ENCODE measurements at regions not wholly inside any gene's neighbourhood (a gene's known extent, or its start where the extent isn't known, plus 50 kb on each side); places are given as distances from the start of the nearest gene placed in this dataset.

DNA sequence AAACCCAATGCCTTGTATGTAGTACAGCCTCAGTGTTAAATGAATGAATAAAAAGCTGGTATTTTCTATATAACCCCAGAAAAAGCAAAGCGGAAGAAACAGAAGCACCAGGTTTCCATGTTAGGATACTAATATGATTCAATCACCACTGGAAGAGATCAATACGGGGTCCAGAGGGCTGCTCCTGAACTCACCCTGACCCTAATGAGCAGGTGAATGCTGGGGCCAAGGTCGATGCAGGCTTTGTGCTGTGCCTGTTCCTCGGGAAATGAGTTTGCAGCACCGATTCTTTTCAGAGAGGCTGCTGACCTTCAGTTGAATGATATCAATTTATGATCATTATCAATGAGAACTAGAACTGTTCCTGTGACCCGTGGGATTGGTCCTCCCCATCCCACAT lies 228.5 kb downstream of the CDCA7 start:
- Histone ChIP-seq H3K4me3 (ENCODE audit: low read length) (no peak overlapping the region), H3K9ac (ENCODE audit: low read length) (no peak overlapping the region), H3K36me3 (ENCODE audit: control insufficient read depth, insufficient read depth, low read length) (no peaks in the 10 kb centered on the region), H3K9me3 (ENCODE audit: control insufficient read depth, low read length) (no peaks in the 10 kb centered on the region), H3K4me1 (ENCODE audit: control insufficient read depth, insufficient read depth, low read length) (peaks cover 3% of the 10 kb centered on the region), H3K27me3 (ENCODE audit: control insufficient read depth, insufficient read depth, low read length) (no peaks in the 10 kb centered on the region)

DNA sequence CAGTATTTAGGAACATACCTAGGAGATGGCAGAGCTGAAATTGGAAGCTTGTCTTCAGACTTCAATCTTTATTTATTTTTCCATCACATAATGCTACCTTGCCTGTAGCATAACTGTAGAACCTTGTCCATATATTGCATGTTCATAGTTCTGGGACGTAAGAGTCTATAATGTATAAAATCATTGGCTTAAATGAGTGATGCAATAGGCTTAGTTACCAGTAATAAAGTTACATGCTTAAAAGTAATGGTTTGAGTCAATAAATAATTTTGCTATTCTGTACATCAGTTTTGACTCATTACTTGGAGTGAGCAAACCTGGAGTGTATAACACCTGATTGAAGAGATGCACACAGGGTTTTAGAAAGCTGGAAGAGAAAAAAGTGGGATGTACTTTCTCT lies 229.3 kb downstream of the CDCA7 start:
- Histone ChIP-seq H3K36me3 (ENCODE audit: control insufficient read depth, insufficient read depth, low read length) (no peaks in the 10 kb centered on the region), H3K4me3 (ENCODE audit: low read length) (no peak overlapping the region), H3K9ac (ENCODE audit: low read length) (no peak overlapping the region), H3K9me3 (ENCODE audit: control insufficient read depth, low read length) (no peaks in the 10 kb centered on the region), H3K4me1 (ENCODE audit: control insufficient read depth, insufficient read depth, low read length) (peaks cover 3% of the 10 kb centered on the region), H3K27me3 (ENCODE audit: control insufficient read depth, insufficient read depth, low read length) (no peaks in the 10 kb centered on the region)

DNA sequence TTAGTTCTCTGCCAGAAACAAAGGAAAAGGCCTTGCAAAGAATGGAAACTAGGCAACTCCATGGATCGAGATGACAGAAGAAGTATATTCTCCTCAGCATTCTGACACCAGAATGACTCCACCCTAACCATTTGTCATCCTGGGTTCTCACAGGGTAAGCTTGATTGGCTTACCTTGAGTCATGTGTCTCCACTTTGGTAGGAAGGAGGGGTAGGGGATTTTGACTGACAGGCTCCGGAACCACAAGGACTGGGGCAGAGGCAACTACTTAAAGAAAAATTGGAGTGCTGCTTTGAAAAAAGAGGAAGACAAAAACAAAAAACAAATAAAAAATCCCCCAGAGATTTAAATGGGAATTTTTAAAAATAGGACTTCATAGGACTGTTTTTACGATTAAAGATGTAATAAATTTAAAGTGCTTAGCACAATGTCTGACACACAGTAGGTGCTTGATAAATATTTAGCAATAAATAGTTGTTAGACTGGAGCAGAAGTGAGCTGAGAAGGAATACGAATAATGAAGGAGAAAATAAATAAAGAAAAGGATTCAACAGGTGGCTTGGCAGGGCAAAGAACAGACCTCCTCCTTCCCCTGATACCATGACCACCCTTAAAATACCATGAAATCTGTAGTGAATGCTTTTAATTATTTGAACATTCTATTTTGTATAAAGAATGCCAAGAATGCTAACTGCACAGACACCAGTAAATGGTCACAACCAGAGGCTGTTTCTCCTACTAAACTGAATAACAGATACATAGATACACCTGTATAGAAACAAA lies 230.2 kb downstream of the CDCA7 start:
- Histone ChIP-seq H3K9ac (ENCODE audit: low read length) (no peak overlapping the region), H3K4me3 (ENCODE audit: low read length) (no peak overlapping the region), H3K9me3 (ENCODE audit: control insufficient read depth, low read length) (no peaks in the 10 kb centered on the region)

GRCh38 chr2:173588931-173589369 lies 234.3 kb downstream of the CDCA7 start:
- Histone ChIP-seq H3K9me3 (ENCODE audit: control insufficient read depth, low read length) (no peaks in the 10 kb centered on the region), H3K4me3 (ENCODE audit: low read length) (no peak overlapping the region), H3K4me1 (ENCODE audit: control insufficient read depth, insufficient read depth, low read length) (peaks cover 11% of the 10 kb centered on the region), H3K9ac (ENCODE audit: low read length) (no peak overlapping the region), H3K27me3 (ENCODE audit: control insufficient read depth, insufficient read depth, low read length) (no peaks in the 10 kb centered on the region), H3K36me3 (ENCODE audit: control insufficient read depth, insufficient read depth, low read length) (no peaks in the 10 kb centered on the region)

More for the DNA sequence above, 230.2 kb downstream of the CDCA7 start:
- Histone ChIP-seq H3K36me3 (ENCODE audit: control insufficient read depth, insufficient read depth, low read length) (no peaks in the 10 kb centered on the region), H3K27me3 (ENCODE audit: control insufficient read depth, insufficient read depth, low read length) (no peaks in the 10 kb centered on the region), H3K4me1 (ENCODE audit: control insufficient read depth, insufficient read depth, low read length) (peaks cover 4% of the 10 kb centered on the region)

GRCh38 chr2:173589604-173590275 lies 235.1 kb downstream of the CDCA7 start:
- H3K27me3 ChIP-seq (ENCODE audit: control insufficient read depth, insufficient read depth, low read length): no peaks in the 10 kb centered on the region
- no peaks in the 10 kb centered on the region for H3K9me3 ChIP-seq (ENCODE audit: control insufficient read depth, low read length)
- no peak overlapping the region for H3K9ac ChIP-seq (ENCODE audit: low read length)
- H3K4me1 ChIP-seq (ENCODE audit: control insufficient read depth, insufficient read depth, low read length): peaks cover 11% of the 10 kb centered on the region
- no peaks in the 10 kb centered on the region for H3K36me3 ChIP-seq (ENCODE audit: control insufficient read depth, insufficient read depth, low read length)
- no peak overlapping the region for H3K4me3 ChIP-seq (ENCODE audit: low read length)

DNA sequence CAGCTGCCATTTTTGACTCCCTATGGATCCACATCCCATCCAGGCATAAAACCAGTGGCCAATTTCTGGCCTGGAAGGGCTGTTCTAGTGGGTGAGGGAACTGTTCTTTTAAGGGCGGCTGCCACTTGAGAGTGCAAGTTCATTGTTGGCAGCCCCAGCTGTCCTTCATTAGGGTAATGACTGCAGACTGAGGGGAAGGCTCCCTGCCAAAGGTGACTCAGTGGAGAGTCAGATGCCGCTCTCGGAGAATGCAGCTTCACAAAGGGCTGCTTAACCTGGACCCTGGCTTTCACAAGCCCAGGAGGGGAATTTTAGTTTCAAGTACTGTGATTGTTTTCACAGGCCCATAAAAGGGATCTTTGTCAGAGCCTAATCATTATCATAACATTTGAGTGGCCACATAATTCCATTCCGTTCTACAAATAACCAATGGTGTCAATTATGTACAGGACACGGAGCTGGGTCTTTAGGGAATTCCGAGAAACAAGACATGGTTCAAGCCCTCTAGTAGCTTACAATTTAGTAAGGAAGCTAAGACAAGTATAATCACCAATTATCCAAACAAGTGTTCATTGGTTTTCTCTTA lies 235.7 kb downstream of the CDCA7 start:
- no peaks in the 10 kb centered on the region for H3K27me3 ChIP-seq (ENCODE audit: control insufficient read depth, insufficient read depth, low read length)
- no peaks in the 10 kb centered on the region for H3K9me3 ChIP-seq (ENCODE audit: control insufficient read depth, low read length)
- peaks cover 11% of the 10 kb centered on the region for H3K4me1 ChIP-seq (ENCODE audit: control insufficient read depth, insufficient read depth, low read length)
- H3K4me3 ChIP-seq (ENCODE audit: low read length): no peak overlapping the region
- H3K36me3 ChIP-seq (ENCODE audit: control insufficient read depth, insufficient read depth, low read length): no peaks in the 10 kb centered on the region
- H3K9ac ChIP-seq (ENCODE audit: low read length): no peak overlapping the region

GRCh38 chr2:173593109-173593508 lies 238.4 kb downstream of the CDCA7 start:
- H3K4me1 ChIP-seq (ENCODE audit: control insufficient read depth, insufficient read depth, low read length): peaks cover 11% of the 10 kb centered on the region
- H3K27me3 ChIP-seq (ENCODE audit: control insufficient read depth, insufficient read depth, low read length): no peaks in the 10 kb centered on the region
- H3K36me3 ChIP-seq (ENCODE audit: control insufficient read depth, insufficient read depth, low read length): no peaks in the 10 kb centered on the region
- H3K4me3 ChIP-seq (ENCODE audit: low read length): no peak overlapping the region
- no peaks in the 10 kb centered on the region for H3K9me3 ChIP-seq (ENCODE audit: control insufficient read depth, low read length)
- H3K9ac ChIP-seq (ENCODE audit: low read length): no peak overlapping the region

- Histone ChIP-seq H3K4me1 (ENCODE audit: control insufficient read depth, insufficient read depth, low read length) (no peaks in the 10 kb centered on the region), H3K27me3 (ENCODE audit: control insufficient read depth, insufficient read depth, low read length) (no peaks in the 10 kb centered on the region), H3K36me3 (ENCODE audit: control insufficient read depth, insufficient read depth, low read length) (no peaks in the 10 kb centered on the region), H3K9me3 (ENCODE audit: control insufficient read depth, low read length) (no peaks in the 10 kb centered on the region), H3K4me3 (ENCODE audit: low read length) (no peak overlapping the region), H3K9ac (ENCODE audit: low read length) (no peak overlapping the region)
Measured at GRCh38 chr2:173596244-173596643, 241.6 kb downstream of the CDCA7 start.

DNA sequence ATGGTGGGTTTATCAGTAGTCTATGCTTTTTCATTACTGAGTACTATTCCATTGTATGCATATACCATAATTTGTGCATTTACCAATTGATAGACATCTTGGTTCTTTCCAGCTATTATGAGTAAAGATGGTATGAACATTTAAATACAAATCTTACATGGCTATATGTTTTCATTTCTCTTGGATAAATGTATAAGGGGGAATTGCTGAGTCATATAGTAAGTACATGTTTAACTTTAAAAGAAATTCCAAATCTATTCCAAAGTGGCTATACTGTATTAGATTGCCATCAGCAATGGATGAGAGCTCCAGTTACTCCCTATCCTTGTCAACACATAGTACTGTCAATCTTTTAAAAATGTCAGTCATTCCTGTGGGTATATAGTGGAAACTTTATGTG lies 243.9 kb downstream of the CDCA7 start:
- no peaks in the 10 kb centered on the region for H3K4me1 ChIP-seq (ENCODE audit: control insufficient read depth, insufficient read depth, low read length)
- no peaks in the 10 kb centered on the region for H3K9me3 ChIP-seq (ENCODE audit: control insufficient read depth, low read length)
- no peak overlapping the region for H3K9ac ChIP-seq (ENCODE audit: low read length)
- H3K36me3 ChIP-seq (ENCODE audit: control insufficient read depth, insufficient read depth, low read length): no peaks in the 10 kb centered on the region
- H3K4me3 ChIP-seq (ENCODE audit: low read length): no peak overlapping the region
- H3K27me3 ChIP-seq (ENCODE audit: control insufficient read depth, insufficient read depth, low read length): no peaks in the 10 kb centered on the region

GRCh38 chr2:173599821-173600359 lies 245.2 kb downstream of the CDCA7 start:
- no peaks in the 10 kb centered on the region for H3K9me3 ChIP-seq (ENCODE audit: control insufficient read depth, low read length)
- H3K4me1 ChIP-seq (ENCODE audit: control insufficient read depth, insufficient read depth, low read length): no peaks in the 10 kb centered on the region
- H3K36me3 ChIP-seq (ENCODE audit: control insufficient read depth, insufficient read depth, low read length): no peaks in the 10 kb centered on the region
- H3K27me3 ChIP-seq (ENCODE audit: control insufficient read depth, insufficient read depth, low read length): no peaks in the 10 kb centered on the region
- H3K4me3 ChIP-seq (ENCODE audit: low read length): no peak overlapping the region
- H3K9ac ChIP-seq (ENCODE audit: low read length): no peak overlapping the region

DNA sequence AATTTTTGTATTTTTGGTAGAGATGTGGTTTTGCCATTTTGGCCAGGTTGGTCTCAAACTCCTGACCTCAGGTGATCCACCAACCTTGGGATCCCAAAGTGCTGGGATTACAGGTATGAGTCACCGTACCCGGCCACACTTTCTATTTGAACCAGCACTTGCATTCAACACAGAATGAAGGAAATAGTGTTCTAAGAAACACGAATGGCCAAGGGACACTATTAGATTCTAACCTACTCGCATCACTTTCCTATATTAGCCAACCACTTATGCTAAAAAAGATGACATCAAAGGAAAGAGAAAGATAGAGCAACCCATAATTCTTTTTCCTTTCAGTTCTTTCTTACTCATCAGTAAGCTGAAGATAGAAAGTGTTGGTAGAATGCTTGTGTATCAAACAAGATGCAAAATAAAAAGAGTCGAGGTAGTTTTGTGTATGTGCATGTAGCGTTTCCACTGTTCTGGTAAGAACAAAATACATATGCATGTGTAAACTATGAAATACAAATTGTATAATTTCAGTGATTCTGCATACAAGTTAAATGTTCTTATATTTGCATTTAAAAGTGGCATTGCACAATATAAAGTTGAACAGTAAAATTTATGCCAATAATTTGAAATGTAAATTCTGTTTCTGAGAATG lies 247.6 kb downstream of the CDCA7 start:
- H3K4me3 ChIP-seq (ENCODE audit: low read length): no peak overlapping the region
- H3K27me3 ChIP-seq (ENCODE audit: control insufficient read depth, insufficient read depth, low read length): no peaks in the 10 kb centered on the region
- no peaks in the 10 kb centered on the region for H3K36me3 ChIP-seq (ENCODE audit: control insufficient read depth, insufficient read depth, low read length)
- H3K4me1 ChIP-seq (ENCODE audit: control insufficient read depth, insufficient read depth, low read length): no peaks in the 10 kb centered on the region
- no peaks in the 10 kb centered on the region for H3K9me3 ChIP-seq (ENCODE audit: control insufficient read depth, low read length)
- H3K9ac ChIP-seq (ENCODE audit: low read length): no peak overlapping the region

GRCh38 chr2:173605994-173606393 lies 251.3 kb downstream of the CDCA7 start:
- Histone ChIP-seq H3K36me3 (ENCODE audit: control insufficient read depth, insufficient read depth, low read length) (no peaks in the 10 kb centered on the region), H3K4me1 (ENCODE audit: control insufficient read depth, insufficient read depth, low read length) (no peaks in the 10 kb centered on the region)

More at GRCh38 chr2:173605994-173606393, 251.3 kb downstream of the CDCA7 start:
- Histone ChIP-seq H3K9ac (ENCODE audit: low read length) (no peak overlapping the region), H3K27me3 (ENCODE audit: control insufficient read depth, insufficient read depth, low read length) (no peaks in the 10 kb centered on the region), H3K4me3 (ENCODE audit: low read length) (no peak overlapping the region), H3K9me3 (ENCODE audit: control insufficient read depth, low read length) (no peaks in the 10 kb centered on the region)

All from mucosa of stomach (tissue), 1 donor.